HG03103 (cell line): ENCODE measurements at regions not wholly inside any gene's neighbourhood (a gene's known extent, or its start where the extent isn't known, plus 50 kb on each side); places are given as distances from the start of the nearest gene placed in this dataset.

Experiments
- ATAC-seq: cut with Tn5 transposase; IDR thresholded peaks from one replicate; pipeline ENCODE4 v1.9.1; 2021; ENCODE audit warnings: low read depth; ENCODE audit not compliant: unreplicated experiment

DNA sequence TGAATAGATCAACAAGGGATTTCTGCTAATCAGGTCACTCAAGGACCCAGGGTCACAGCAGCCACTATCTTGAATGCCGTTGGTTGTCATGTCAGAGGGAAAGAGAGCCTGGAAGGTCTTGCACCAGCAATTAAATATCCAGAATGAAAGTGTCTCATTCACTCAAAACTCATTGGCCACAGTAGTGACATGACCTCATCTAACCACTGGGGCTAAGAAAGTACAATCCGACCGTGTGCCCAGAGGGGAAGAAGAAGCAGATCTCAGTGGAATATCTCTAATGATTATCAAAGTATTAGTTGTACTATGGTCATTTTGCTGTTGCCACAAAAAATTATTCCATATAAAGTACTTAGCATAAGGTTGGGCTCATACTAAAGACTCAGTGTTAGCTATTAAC, 210.0 kb downstream of the QDPR start:
- no peak for ATAC-seq

DNA sequence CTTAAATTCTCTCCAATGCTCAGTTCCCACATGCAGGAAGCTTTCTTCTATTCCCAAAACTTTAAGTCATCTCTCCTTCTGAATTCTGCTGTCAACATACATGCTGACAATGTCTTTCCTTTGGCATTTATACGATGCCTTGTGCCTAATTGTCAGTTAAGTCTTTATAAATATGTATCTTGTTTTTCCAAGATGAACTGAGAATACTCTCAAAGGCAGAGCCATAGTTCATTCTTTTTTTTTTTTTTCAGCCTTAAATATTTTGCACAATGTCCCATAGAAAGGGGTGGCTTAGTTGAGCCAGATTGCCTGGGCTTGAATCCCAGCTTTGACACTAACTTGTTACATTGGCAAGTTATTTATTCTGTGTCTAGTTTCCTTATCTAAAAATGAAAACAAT, 210.6 kb downstream of the QDPR start:
- ATAC-seq = no peak

- ATAC-seq = no peak
Measured at GRCh38 chr4:17296921-17297890, 214.7 kb downstream of the QDPR start.

DNA sequence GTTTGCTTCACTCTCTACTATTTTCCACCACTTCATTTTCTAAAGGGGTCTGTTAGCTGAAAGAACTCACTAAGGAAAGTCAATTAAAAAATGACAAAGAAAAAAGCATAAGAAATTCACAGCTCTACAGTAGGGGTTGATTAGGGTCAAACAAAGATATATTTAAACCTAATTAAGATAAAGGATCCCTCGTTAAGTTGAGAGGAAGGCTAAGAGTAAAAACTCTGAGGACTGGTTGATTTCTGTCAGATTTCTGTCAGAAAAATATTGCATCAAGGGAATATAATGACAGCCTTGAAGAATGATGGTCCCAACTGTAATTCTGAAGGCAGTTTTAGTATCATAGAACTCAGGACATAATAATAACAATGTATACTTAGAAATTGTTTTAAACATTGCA, 218.0 kb downstream of the QDPR start:
- no peak for ATAC-seq

GRCh38 chr4:17288151-17288550, 223.7 kb downstream of the QDPR start:
- no peak for ATAC-seq

DNA sequence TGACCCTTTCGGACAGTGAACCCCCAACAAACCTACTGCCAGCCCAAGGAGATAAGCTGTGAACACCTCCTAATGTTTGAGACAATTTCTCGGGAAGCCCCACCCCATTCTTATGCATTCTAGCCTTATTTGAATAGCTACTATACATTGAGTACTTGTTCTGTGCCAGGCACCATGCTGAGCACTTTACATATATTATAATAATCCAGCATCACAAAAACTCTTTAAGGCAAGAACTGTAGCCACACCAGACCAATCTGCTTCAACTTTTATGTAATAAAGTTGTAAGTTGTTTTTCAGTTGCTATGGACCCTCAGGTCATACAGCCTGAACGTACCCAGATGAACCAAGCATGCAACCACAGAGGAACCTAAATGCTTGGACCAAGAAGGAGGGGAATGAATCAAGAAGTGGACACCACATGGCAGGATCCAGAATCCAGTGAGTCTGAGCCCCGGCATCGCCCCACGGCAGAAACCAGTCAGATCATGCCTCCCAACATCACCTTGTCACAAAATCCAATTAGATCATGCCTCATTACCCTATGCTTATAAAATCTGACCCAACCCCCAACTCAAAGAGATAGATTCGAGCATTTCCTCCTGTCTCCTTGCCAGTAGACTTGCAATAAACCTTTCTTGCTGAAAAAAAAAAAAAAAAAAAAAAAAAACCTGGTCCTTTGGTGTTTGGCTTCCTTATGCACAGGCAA, 225.0 kb downstream of the QDPR start:
- ATAC-seq = no peak

- no peak for ATAC-seq
Measured at GRCh38 chr4:17285747-17286146, 226.1 kb downstream of the QDPR start.

DNA sequence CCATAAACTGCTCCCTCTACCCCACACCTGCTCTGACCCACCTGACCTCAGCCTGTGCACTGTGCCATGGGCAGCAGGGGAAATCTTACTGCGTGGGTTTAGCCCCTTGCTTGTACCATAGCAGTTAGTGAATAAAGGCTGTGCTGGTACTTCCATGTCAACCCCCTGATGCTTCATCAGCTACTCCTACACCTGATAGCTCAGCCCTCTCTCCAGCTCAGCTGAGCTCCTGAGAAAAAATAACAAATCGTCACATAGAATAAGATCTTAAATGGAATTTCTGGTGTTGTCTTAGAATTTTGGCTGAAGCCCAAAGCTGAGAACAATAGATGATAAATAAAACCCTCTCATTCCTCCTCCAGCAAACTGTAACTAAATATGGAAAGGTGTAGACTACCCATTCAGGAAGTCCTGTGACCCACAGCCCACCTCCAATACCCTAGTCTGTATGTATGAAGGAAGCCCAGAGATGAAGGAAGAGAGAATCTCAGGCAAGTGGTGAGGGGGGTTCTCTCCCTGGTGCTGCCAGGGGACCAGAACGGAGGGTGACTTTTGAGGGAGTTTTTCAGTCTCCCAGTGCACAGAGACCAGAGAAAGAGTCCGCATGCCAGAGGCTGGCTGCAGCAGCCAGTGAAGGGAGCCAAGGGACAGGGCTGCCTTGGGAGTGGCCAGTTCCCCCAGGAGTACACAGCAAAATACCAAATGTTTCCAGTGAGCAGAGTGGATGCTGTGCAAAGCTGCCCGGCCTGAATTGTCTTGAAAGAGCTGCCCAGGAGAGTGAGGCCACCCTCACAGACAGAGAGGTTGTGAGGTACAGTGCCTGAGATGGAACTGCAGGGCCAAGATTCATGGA, 227.3 kb downstream of the QDPR start:
- no peak for ATAC-seq

- no peak for ATAC-seq
Measured at GRCh38 chr4:17283832-17284231, 228.1 kb downstream of the QDPR start.

- ATAC-seq = no peak
Measured at GRCh38 chr4:17283251-17283650, 228.6 kb downstream of the QDPR start.

GRCh38 chr4:17280261-17281018, 231.4 kb downstream of the QDPR start:
- ATAC-seq = no peak

GRCh38 chr4:17276776-17277175, 235.1 kb downstream of the QDPR start:
- ATAC-seq = no peak

DNA sequence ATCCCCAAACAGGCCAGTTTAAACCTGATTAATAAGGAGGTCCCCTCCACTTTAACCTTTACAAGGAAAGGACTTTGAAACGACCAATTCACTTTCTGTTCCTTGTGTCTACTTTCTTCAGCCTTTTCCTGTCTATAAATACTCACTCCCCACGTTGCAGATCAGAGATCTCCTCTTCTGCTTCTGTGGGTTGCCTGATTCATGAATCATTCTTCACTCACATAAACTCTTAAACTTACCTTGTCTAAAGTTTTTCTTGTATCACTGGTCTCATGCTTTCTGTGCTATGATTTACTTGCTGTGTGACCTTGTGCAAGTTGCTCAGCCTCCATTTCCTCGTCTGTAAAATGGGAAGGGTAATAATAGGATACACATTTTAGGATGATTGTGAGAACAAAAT, 236.1 kb downstream of the QDPR start:
- ATAC-seq = no peak

- ATAC-seq = no peak
Measured at GRCh38 chr4:17273047-17273446, 238.8 kb downstream of the QDPR start.

DNA sequence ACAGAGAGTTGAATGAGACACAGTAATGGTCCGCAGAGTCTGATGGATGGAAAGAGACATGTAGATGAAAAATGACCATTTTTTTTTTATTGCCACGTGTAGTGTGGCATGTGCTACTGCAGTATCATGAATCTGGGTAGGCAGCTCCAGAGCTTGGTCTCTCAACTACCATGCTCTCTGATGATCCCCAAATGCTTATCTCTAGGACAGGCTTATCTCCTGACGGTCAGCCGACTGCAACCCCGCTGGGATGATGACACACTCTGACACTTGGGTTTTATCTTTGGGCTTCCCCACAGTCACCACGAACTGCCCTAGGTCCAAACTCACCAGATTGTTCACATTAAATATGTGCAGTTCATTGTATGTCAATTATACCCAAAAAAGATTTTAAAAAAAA, 239.7 kb downstream of the QDPR start:
- ATAC-seq = no peak

- ATAC-seq = no peak
Measured at GRCh38 chr4:17265653-17266052, 246.2 kb downstream of the QDPR start.

DNA sequence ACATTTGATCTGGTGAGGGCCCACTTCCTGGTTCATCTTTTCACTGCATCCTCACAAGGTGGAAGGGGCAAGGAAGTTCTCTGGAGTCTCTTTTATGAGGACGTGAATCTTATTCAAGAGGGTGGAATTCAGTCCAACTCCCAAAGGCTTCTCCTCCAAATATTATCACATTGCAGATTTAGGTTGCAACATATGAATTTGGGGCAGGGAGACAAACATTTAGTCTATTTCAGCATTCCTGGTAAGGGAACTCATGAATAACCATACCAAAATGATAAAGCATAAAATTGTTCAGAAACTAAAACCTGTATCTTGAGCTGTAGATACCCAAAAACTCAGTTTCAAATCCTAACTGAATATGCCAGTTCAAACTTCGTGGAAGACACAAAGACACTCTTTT, 246.8 kb downstream of the QDPR start:
- ATAC-seq = no peak

GRCh38 chr4:17260166-17260907, 251.6 kb downstream of the QDPR start:
- ATAC-seq = no peak

GRCh38 chr4:17258106-17258505, 253.8 kb downstream of the QDPR start:
- no peak for ATAC-seq

- ATAC-seq = no peak
Measured at GRCh38 chr4:17252131-17252530, 259.8 kb downstream of the QDPR start.
